ENCODE measurements at regions not wholly inside any gene's neighbourhood (a gene's known extent, or its start where the extent isn't known, plus 50 kb on each side); places are given as distances from the start of the nearest gene placed in this dataset.

DNA sequence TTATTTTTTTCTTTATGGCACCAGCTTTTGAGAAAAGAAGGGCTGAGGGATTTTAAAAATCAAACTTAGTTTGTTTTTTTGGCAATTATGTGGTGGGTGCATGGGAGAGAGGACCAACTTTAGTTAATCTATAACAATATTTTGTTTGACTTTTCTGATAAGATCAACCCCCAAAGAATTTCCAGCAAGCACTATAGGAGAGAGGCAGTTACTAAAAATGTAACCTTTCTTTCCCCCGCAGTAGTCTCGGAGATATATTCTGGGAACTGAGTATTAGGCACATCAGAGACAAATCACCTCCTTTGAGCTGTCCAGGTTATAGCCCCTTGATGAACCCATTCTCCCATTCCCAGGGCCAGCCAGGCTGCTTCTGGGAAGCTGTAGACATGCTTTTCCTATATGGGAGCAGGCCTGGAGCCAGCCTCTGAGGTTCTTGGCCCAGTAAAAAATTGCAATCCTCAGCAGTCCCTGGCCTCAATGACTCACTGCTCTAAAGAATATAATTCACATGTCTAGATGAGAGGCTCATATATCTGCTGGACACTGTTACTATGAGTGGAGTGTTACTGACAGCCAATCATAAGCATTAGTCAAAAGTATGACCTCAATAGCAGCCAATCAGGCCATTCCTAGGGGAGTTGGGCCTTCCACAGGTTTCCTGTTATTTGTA is 138.3 kb upstream of the AGBL1 start:
- intact Hi-C loops (cut with micrococcal nuclease): no loop called here

DNA sequence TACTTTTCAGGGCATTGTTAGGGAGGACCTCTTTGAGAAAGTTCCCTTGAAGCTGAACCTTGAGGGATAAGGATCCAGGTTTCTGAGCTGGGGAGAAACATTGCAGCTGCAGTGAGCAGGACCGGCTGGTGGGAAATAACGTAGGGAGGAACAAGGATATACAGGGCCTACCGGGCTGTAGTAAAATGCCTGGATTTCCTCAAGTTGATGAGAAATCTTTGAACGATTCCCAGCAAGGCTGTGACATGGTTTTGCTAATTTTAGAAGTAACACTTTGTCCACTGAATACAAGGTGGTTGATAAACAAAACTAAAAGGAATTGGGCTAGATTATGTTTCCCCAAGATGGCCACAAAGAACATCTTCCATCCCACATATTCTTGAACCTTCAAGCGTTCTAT is 137.0 kb upstream of the AGBL1 start:
- intact Hi-C loops (cut with micrococcal nuclease): no loop called here

DNA sequence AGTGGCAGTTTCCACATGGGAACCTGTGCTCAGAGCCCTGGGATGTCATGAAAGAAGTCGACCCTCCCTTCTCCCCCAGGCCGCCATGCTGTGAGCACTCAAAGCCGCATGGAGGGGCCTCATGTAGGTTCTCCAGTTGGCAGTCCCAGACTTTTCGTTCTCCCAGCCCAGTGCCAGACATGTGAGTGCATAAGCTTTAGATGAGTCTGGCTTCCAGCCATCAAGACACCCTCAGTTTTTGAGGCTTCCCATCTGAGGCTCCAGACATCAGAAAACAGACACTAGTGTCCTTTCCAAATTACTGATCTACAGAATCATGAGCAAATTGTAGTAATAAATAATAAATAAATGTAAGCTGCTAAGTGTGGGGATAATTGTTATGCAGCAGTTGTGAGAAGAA is 136.5 kb upstream of the AGBL1 start:
- intact Hi-C loops (cut with micrococcal nuclease): no loop called here

DNA sequence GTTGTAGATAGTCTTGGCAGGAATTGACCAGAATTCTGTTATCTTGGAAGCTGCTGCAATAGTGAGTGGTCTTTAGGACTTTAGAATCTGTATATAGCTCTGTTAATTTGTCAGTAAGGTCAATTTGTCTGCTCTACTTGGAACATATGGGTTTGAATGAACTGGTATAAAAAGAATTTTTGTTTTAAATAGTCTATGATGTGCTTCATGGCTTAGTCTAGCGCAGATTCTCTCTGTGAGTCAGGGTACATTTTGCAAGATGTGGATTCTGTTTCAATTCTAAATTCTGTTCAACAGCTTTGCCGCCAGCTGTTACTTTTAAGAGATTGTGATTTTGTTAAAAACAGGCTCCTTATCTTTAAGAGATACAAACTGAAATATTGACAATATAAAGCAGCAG is 135.9 kb upstream of the AGBL1 start:
- intact Hi-C loops (cut with micrococcal nuclease): no loop called here

DNA sequence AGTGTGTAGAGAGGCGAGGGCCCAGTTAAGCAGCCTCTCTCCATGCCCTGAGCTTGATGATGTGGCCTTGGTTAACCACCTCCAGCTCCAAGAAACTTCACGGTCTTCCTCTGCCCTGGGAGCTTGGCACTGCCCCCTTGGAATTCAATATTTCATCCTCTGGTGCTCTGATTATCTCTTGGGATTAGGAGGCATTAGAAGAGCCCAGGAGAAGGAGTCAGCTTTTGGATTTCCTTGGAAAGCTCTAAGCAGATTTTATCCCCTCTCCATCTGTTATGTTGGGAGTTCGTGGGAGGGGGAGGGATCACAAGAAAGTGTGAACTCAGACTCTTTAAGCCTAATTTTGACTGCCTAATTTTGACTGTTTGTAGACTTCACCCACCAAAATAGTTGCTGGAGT is 132.7 kb upstream of the AGBL1 start:
- intact Hi-C loops (cut with micrococcal nuclease): no loop called here

DNA sequence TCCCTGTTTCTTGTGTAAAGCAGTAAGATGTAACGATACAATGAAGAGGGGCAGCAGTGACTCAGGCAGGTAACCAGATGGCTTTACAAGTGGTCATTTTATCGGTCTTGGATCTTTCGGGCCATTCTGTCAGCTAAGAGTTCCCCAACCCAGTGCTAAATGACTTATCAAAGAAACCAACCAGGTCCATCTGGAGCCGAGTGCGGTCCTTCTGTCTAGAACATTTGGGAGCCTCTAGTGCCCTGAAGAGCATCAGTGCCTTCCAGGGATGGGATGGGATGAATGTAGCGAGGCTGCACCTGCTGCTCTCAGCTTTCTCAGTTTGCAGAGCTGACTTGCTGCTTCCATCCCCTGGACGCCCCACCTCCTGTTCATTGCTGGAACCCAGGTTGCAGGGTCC is 131.7 kb upstream of the AGBL1 start:
- intact Hi-C loops (cut with micrococcal nuclease): no loop called here

DNA sequence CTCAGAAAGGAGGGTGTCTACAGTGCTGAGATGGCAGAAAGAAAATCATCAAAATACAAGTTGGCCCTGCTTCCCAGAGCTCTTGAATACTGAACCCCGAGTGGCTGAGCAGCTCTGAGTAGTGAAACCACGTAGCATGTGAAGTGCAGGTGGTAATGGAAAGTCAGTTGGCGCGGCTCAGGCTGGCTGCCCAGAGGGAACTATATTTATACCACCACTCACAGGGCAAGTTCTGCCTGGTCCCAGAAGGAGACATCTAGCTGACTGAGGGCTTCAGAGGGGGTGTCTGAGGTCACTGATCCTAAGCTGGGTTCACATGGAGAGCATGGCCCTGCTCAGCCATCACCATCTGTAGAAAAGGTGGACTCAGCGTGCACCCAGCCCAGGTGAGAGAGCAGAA is 129.6 kb upstream of the AGBL1 start:
- intact Hi-C loops (cut with micrococcal nuclease): no loop called here

DNA sequence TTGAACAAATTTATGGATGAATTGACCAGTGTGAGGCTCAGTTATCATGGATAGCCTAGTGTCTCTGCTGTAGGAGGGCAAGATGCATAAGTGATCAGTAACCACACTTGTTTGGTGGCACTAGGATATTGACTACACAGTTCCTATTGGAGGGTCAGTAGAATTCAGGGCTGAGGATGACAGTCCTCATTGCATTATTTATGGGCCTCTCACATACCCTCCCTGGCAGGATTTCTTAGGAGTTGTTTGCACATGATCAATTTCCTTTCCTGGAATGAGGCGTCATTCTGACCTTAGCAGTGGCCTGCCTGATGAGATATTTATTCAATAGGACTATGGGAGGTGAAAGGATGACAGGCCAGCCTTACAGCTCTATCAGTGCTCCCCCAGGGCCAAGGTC is 125.1 kb upstream of the AGBL1 start:
- intact Hi-C loops (cut with micrococcal nuclease): no loop called here

DNA sequence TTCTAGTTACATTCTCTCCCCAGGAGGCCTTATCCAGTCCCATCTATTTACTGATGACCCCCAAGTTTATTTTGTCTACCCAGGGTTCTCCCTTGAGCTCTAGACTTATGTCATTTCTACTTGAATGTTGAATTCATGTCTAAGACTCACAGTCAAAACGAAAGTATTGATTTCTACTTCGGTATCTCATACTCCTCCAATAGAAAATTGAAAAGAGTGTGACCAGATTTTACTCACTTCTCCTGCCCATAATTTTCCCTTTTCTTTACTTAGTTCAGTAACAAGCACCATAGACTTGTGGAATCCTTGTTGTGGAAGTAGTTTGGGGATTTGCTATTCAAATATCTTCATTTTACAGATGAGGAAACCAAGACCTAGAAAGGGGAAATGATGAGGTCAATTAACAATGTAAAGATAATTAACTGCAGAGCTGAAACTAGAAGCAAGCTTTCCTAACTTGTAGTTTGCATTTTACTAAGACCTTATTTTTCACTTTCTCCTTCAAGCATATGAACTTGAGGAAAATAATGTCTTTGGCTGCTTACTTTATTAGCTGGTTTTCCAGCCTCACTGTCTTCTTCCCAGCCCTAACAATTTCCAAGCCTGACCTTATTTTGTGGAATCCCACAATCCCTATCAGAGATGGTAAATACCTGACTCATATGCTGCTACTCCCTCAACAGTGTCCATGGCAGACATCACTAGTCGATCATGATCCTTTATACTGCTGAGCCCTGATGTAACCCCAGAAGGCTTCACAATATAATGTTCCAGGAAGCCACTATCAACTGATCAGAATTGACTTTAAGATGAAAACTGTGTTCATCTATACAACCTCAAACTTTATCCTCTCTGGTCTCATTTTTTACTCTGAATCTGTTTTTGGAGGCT is 123.9 kb upstream of the AGBL1 start:
- intact Hi-C loops (cut with micrococcal nuclease): no loop called here

DNA sequence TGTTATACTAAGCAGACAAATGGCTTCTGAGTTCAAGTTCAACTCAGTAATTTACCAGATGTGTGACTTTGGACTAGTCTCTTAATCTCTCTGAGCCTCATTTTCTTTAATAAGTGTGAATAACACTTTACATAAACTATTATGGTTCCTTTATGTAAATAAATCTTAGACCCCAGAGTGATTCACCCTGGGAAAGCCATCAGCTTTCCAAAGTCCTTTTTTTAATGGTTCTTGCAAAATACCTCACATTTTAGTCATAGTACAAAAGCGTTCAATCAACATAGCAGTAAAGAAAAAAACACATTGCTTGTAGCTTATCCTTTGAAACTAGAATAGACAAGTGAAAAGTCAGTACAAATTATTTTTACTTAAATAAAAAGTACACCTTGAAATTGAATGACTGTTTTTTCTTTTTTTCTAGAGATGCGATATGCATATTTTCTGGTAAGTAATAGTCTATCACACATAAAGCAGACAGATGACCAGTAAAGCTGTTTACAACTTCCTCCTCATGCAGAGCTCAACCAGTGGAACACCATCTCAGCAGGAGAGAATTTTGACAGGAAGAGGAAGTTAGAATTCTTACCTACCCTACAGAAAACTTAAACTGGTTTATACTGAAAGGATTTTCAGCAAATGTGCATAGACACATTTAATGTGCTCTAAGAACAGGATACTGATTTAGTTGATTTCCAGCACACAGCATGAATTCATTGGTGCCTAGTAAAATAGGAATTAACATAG is 123.0 kb upstream of the AGBL1 start:
- intact Hi-C loops (cut with micrococcal nuclease): no loop called here

DNA sequence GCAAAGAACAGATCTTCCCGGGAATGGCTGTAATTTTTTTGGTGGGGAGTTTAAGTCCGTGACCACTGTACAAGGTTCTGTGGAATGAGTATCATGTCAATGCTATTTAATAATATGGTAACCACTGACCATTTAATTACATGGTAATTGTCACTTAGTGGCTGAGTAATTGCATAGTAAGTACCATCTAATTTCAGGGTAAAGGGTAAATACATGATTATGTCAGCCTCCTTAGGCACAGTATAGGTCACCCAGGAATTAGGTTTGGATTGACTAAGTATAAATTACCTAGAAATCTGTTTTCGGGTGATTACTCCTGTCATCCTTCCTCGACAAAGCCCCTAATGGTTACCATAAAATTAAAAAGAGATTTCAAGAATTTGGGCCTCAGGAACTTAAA is 120.1 kb upstream of the AGBL1 start:
- intact Hi-C loops (cut with micrococcal nuclease): no loop called here

DNA sequence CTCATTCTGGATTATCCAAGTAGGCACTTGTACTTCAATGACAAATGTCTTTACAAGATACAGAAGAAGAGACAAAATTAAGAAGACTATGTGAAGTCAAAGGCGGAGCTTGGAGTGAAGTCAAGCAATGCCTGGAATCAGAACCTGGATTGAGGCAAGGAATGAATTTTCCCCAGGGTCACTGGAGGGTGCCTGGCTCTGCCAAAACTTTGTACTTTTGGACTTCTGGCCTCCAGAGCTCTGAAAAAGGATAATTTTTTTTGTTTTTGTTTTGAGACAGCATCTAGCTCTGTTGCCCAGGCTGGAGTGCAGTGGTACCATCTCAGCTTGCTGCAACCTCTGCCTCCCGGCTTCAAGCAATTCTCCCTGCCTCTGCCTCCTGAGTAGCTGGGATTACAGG is 119.3 kb upstream of the AGBL1 start:
- intact Hi-C loops (cut with micrococcal nuclease): no loop called here

DNA sequence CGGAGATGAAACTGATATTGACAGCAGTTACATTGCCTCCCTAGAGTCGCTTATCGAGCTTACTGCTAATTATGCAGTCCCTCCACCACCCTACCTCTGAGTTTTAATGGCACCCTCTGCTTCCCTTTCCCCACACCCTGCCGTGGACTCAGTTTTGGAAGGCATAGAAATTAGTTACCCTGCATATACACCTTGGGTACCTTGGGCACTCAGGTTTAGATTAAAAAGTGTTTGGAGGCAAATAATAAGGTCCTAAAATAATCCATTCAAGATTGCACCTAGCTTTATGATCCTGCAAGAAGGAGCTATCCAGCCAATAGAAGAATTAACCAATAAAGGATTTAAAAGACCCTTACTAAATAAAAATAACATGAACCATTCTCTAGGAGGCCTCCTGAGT is 117.8 kb upstream of the AGBL1 start:
- intact Hi-C loops (cut with micrococcal nuclease): no loop called here

DNA sequence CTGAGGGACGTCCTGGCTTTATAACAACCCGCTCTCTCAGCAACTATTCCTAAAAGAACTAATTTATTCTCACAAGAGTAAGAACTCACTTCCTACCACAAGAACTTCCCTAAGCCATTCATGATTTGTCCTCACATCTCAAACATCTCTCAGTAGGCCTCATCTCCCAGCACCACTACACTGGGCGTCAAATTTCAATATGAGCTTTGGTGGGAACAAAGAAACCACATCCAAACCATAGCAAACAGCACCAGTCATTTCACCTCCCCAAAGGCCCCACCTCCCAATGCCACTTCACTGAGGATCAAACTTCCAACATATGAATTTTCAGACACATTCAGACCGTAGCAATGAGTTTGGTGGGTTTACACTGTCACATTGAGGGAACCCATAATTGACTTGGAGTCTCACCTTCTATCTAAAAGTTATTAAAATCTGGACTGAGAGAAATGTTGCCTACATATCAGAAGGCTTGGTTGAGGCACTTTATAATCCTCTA is 116.4 kb upstream of the AGBL1 start:
- intact Hi-C loops (cut with micrococcal nuclease): no loop called here

DNA sequence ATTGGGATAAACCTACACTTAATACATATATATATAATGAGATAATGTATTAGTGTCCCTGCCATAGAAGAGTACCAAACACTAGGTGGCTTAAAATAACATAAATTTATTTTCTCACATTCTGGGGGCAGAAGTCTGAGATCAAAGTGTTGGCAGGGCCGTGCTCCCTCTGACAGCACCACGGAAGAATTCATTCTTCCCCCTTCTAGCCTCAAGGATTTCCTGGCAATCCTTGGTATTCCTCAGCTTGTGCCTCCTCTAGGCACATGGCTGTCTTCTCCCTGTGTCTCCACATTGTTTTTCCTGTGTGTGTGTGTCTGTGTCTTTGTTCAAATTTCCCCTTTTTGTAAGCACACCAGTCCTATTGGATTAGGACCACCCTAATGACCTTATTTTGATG is 115.2 kb upstream of the AGBL1 start:
- intact Hi-C loops (cut with micrococcal nuclease): no loop called here

DNA sequence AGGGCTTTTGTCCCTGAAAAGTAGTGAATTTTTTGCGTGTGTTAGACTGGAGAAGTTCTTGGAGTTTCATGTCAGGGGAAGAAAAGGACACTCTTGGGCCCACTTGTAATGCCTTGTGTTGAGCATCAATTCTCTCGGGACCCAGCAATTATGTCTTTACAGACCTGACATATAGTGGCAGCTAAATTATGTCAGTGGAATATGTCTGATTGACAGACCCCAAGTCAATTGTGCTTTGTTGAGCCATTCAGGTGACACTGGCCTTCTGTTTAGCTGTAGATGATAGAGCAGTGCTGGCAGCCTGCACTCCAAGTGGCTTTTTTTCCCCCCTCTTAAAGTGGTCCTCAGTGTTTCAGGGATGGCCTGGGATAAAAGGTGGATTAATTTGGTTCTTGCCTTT is 112.1 kb upstream of the AGBL1 start:
- intact Hi-C loops (cut with micrococcal nuclease): no loop called here

DNA sequence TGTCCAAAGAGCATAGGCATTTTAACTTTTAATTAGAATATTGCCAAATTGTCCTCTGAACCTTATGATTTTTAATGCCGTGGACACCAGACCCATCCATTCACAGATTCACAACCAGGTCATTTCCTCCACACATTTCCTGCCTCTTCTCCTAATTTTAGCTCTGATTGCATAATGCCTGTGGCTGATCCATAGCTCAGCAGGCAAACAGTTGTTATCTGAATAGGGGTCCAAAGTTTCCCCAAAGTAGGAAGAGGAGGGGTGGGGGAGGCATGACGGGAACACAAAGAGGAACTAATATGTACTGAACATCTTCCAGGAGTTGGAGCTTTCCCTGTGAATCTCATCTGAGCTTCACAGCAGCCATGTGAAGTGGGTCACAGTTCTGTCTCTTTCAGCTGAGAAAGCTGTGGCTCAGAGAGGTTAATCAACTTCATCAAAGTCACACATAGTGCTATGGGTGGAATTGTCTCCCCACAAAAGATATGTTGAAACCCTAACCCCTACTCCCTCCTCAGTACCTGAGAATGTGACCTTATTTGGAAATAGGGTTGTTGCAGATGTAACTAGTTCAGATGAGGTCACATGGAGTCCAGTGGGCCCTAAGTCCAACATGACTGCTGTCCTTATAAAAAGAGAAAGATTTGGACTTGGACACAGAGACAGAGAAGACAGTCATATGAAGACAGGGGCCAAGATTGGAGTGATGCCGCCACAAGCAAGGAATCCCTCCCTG is 106.7 kb upstream of the AGBL1 start:
- intact Hi-C loops (cut with micrococcal nuclease): no loop called here

DNA sequence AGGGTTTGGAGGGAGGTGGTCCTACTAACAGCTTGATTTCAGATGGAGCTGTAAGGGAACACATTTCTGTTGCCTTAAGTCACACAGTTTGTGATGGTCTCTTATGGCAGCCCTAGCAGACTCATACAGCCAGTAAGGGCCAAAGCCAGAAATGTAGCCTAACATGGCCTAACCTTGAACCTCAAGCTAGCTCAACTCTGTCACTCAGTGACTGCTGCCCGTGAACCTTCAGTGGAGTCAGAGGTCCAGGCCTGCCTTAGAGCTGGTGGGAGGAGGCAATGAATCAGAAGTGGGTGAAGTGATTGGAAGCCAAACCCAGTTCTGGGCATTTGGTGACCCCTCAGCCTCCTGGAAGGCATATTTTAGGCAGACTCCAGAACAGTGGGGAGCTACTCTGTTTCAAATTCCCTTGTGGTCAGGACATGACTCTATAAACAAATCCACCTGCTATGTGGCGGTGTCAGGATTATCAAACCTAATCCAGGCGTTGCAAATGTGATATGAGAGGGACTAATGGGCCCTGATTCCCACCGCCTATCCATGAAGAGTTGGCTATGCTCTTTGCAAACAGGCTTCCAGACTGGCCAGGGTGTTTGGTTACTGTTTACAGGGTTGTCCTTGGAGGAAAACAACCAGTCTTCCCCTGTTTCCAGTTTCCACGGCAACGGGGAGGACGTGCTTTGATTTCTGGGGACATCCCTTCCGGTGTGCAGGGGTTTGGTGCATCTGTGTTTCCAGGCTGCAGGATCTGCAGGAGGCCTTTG is 105.9 kb upstream of the AGBL1 start:
- intact Hi-C loops (cut with micrococcal nuclease): no loop called here

DNA sequence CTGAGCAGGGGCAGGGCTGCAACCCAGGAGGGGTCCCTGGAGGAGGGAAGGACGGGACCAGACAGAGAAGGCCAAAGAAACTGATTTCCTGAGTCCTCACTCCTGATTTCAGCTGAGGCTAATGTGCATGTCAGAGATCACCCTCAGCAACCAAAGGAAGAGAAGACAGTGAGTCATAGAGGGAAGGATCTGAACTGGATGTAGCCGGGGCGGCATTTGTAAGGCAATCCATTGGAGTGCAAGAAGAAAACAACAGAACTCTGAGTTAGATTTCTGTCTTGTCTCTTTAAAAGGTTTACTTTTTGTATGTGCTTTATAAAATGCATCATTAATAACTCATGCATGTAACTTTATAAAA is 105.3 kb upstream of the AGBL1 start:
- intact Hi-C loops (cut with micrococcal nuclease): no loop called here

DNA sequence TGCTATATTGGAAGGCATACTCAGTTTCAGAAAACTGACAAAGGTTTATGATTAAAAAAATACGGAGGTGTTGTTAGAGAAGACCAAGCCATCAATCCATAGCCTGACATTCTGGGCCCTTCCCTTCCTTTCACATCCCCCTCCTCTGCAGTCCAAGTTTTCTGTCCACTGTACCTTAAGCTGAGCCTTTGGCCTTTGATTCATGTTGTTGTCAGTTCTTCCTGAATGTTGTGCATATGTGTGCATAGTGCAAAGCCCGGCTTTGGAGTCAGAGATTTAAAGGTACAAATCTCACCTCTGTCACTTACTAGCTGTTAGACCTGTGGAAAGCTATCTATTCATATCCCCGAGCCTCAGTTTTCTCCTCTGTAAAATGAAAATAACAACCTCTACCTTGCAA is 104.9 kb upstream of the AGBL1 start:
- intact Hi-C loops (cut with micrococcal nuclease): no loop called here

DNA sequence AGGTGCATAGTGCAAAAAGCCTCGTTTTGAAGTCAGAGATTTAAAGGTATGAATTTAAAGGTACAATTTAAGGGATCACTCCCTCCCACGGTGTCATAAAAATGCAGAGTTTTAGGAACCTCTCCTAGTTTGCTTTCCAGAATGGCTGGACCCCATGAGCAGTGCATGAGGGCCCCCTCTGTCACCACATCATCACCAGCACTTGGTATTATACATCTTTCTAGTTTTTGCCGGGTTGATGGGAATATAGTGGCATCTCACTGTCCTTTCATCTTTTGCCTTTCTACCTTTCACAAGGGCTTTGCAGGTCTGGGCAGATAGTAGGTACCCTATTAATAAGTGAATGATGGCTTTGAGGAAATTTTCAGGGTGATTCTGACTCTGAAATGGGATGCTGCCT is 103.6 kb upstream of the AGBL1 start:
- intact Hi-C loops (cut with micrococcal nuclease): no loop called here

All from T-helper 1 cell treated with Interleukin-12 subunit alpha and Interleukin-12 subunit beta and Interleukin-4 antibody, amounts not matched to agents 30 ng/mL and 1 ng/mL, for 36 hours (primary cell).